ENCODE measurements at regions not wholly inside any gene's neighbourhood (a gene's known extent, or its start where the extent isn't known, plus 50 kb on each side); places are given as distances from the start of the nearest gene placed in this dataset.

GRCh38 chr13:56317841-56318240, 822.9 kb upstream of the PRR20A start:
- no peak overlapping the region for H3K4me3 ChIP-seq (ENCODE audit: low read length in 2 of 2)
- H3K36me3 ChIP-seq (ENCODE audit: control insufficient read depth in 2 of 2, insufficient read depth in 2 of 2, low read length in 2 of 2) = no peaks in the 10 kb centered on the region
- no peaks in the 10 kb centered on the region for H3K9me3 ChIP-seq (ENCODE audit: control insufficient read depth in 2 of 2, low read length in 2 of 2)

GRCh38 chr13:56332671-56333070, 808.0 kb upstream of the PRR20A start:
- H3K36me3 ChIP-seq (ENCODE audit: control insufficient read depth in 2 of 2, insufficient read depth in 2 of 2, low read length in 2 of 2) = no peaks in the 10 kb centered on the region
- no peaks in the 10 kb centered on the region for H3K9me3 ChIP-seq (ENCODE audit: control insufficient read depth in 2 of 2, low read length in 2 of 2)
- H3K27me3 ChIP-seq (ENCODE audit: control insufficient read depth in 2 of 2, insufficient read depth in 2 of 2, low read length in 2 of 2) = no peaks in the 10 kb centered on the region
- no peak overlapping the region for H3K27ac ChIP-seq (ENCODE audit: low read depth in 2 of 2, low read length in 2 of 2)
- no peak overlapping the region for H3K4me3 ChIP-seq (ENCODE audit: low read length in 2 of 2)
- H3K4me1 ChIP-seq (ENCODE audit: control insufficient read depth in 2 of 2, insufficient read depth in 2 of 2, low read length in 2 of 2) = no peaks in the 10 kb centered on the region
- H3K9ac ChIP-seq (ENCODE audit: low read depth in 1 of 2, low read length in 2 of 2) = no peak overlapping the region

More at GRCh38 chr13:56317841-56318240, 822.9 kb upstream of the PRR20A start:
- no peaks in the 10 kb centered on the region for H3K4me1 ChIP-seq (ENCODE audit: control insufficient read depth in 2 of 2, insufficient read depth in 2 of 2, low read length in 2 of 2)
- H3K27me3 ChIP-seq (ENCODE audit: control insufficient read depth in 2 of 2, insufficient read depth in 2 of 2, low read length in 2 of 2) = no peaks in the 10 kb centered on the region
- H3K27ac ChIP-seq (ENCODE audit: low read depth in 2 of 2, low read length in 2 of 2) = no peak overlapping the region
- H3K9ac ChIP-seq (ENCODE audit: low read depth in 1 of 2, low read length in 2 of 2) = no peak overlapping the region

GRCh38 chr13:56335775-56336174, 804.9 kb upstream of the PRR20A start:
- no peaks in the 10 kb centered on the region for H3K36me3 ChIP-seq (ENCODE audit: control insufficient read depth in 2 of 2, insufficient read depth in 2 of 2, low read length in 2 of 2)
- no peak overlapping the region for H3K4me3 ChIP-seq (ENCODE audit: low read length in 2 of 2)
- no peaks in the 10 kb centered on the region for H3K4me1 ChIP-seq (ENCODE audit: control insufficient read depth in 2 of 2, insufficient read depth in 2 of 2, low read length in 2 of 2)
- no peak overlapping the region for H3K9ac ChIP-seq (ENCODE audit: low read depth in 1 of 2, low read length in 2 of 2)
- H3K9me3 ChIP-seq (ENCODE audit: control insufficient read depth in 2 of 2, low read length in 2 of 2) = no peaks in the 10 kb centered on the region
- H3K27ac ChIP-seq (ENCODE audit: low read depth in 2 of 2, low read length in 2 of 2) = no peak overlapping the region
- H3K27me3 ChIP-seq (ENCODE audit: control insufficient read depth in 2 of 2, insufficient read depth in 2 of 2, low read length in 2 of 2) = no peaks in the 10 kb centered on the region

GRCh38 chr13:56338421-56338820, 802.3 kb upstream of the PRR20A start:
- no peak overlapping the region for H3K9ac ChIP-seq (ENCODE audit: low read depth in 1 of 2, low read length in 2 of 2)
- H3K36me3 ChIP-seq (ENCODE audit: control insufficient read depth in 2 of 2, insufficient read depth in 2 of 2, low read length in 2 of 2) = no peaks in the 10 kb centered on the region
- H3K27ac ChIP-seq (ENCODE audit: low read depth in 2 of 2, low read length in 2 of 2) = no peak overlapping the region
- no peaks in the 10 kb centered on the region for H3K4me1 ChIP-seq (ENCODE audit: control insufficient read depth in 2 of 2, insufficient read depth in 2 of 2, low read length in 2 of 2)
- no peaks in the 10 kb centered on the region for H3K9me3 ChIP-seq (ENCODE audit: control insufficient read depth in 2 of 2, low read length in 2 of 2)
- no peak overlapping the region for H3K4me3 ChIP-seq (ENCODE audit: low read length in 2 of 2)
- H3K27me3 ChIP-seq (ENCODE audit: control insufficient read depth in 2 of 2, insufficient read depth in 2 of 2, low read length in 2 of 2) = no peaks in the 10 kb centered on the region

GRCh38 chr13:56347014-56347413, 793.7 kb upstream of the PRR20A start:
- H3K9ac ChIP-seq (ENCODE audit: low read depth in 1 of 2, low read length in 2 of 2) = no peak overlapping the region
- H3K36me3 ChIP-seq (ENCODE audit: control insufficient read depth in 2 of 2, insufficient read depth in 2 of 2, low read length in 2 of 2) = no peaks in the 10 kb centered on the region
- no peak overlapping the region for H3K4me3 ChIP-seq (ENCODE audit: low read length in 2 of 2)
- H3K27ac ChIP-seq (ENCODE audit: low read depth in 2 of 2, low read length in 2 of 2) = no peak overlapping the region
- H3K9me3 ChIP-seq (ENCODE audit: control insufficient read depth in 2 of 2, low read length in 2 of 2) = no peaks in the 10 kb centered on the region
- H3K4me1 ChIP-seq (ENCODE audit: control insufficient read depth in 2 of 2, insufficient read depth in 2 of 2, low read length in 2 of 2) = no peaks in the 10 kb centered on the region
- H3K27me3 ChIP-seq (ENCODE audit: control insufficient read depth in 2 of 2, insufficient read depth in 2 of 2, low read length in 2 of 2) = no peaks in the 10 kb centered on the region

- Histone ChIP-seq H3K36me3 (ENCODE audit: control insufficient read depth in 2 of 2, insufficient read depth in 2 of 2, low read length in 2 of 2) (no peaks in the 10 kb centered on the region), H3K9ac (ENCODE audit: low read depth in 1 of 2, low read length in 2 of 2) (no peak overlapping the region), H3K27me3 (ENCODE audit: control insufficient read depth in 2 of 2, insufficient read depth in 2 of 2, low read length in 2 of 2) (no peaks in the 10 kb centered on the region), H3K4me3 (ENCODE audit: low read length in 2 of 2) (no peak overlapping the region), H3K27ac (ENCODE audit: low read depth in 2 of 2, low read length in 2 of 2) (no peak overlapping the region), H3K4me1 (ENCODE audit: control insufficient read depth in 2 of 2, insufficient read depth in 2 of 2, low read length in 2 of 2) (no peaks in the 10 kb centered on the region), H3K9me3 (ENCODE audit: control insufficient read depth in 2 of 2, low read length in 2 of 2) (no peaks in the 10 kb centered on the region)
Measured at GRCh38 chr13:56349866-56350265, 790.9 kb upstream of the PRR20A start.

- H3K27me3 ChIP-seq (ENCODE audit: control insufficient read depth in 2 of 2, insufficient read depth in 2 of 2, low read length in 2 of 2) = no peaks in the 10 kb centered on the region
- H3K4me3 ChIP-seq (ENCODE audit: low read length in 2 of 2) = no peak overlapping the region
- H3K9me3 ChIP-seq (ENCODE audit: control insufficient read depth in 2 of 2, low read length in 2 of 2) = peaks cover 0 to 3% of the 10 kb centered on the region in 2 donors
- H3K27ac ChIP-seq (ENCODE audit: low read depth in 2 of 2, low read length in 2 of 2) = no peak overlapping the region
- no peaks in the 10 kb centered on the region for H3K4me1 ChIP-seq (ENCODE audit: control insufficient read depth in 2 of 2, insufficient read depth in 2 of 2, low read length in 2 of 2)
- no peaks in the 10 kb centered on the region for H3K36me3 ChIP-seq (ENCODE audit: control insufficient read depth in 2 of 2, insufficient read depth in 2 of 2, low read length in 2 of 2)
- no peak overlapping the region for H3K9ac ChIP-seq (ENCODE audit: low read depth in 1 of 2, low read length in 2 of 2)
Measured at GRCh38 chr13:56351041-56351440, 789.7 kb upstream of the PRR20A start.

GRCh38 chr13:56352361-56352760, 788.4 kb upstream of the PRR20A start:
- Histone ChIP-seq H3K27me3 (ENCODE audit: control insufficient read depth in 2 of 2, insufficient read depth in 2 of 2, low read length in 2 of 2) (no peaks in the 10 kb centered on the region), H3K4me3 (ENCODE audit: low read length in 2 of 2) (no peak overlapping the region)

GRCh38 chr13:56352901-56353300, 787.8 kb upstream of the PRR20A start:
- H3K4me1 ChIP-seq (ENCODE audit: control insufficient read depth in 2 of 2, insufficient read depth in 2 of 2, low read length in 2 of 2) = no peaks in the 10 kb centered on the region
- H3K9ac ChIP-seq (ENCODE audit: low read depth in 1 of 2, low read length in 2 of 2) = no peak overlapping the region
- H3K27ac ChIP-seq (ENCODE audit: low read depth in 2 of 2, low read length in 2 of 2) = no peak overlapping the region
- H3K27me3 ChIP-seq (ENCODE audit: control insufficient read depth in 2 of 2, insufficient read depth in 2 of 2, low read length in 2 of 2) = no peaks in the 10 kb centered on the region
- no peaks in the 10 kb centered on the region for H3K36me3 ChIP-seq (ENCODE audit: control insufficient read depth in 2 of 2, insufficient read depth in 2 of 2, low read length in 2 of 2)
- no peak overlapping the region for H3K4me3 ChIP-seq (ENCODE audit: low read length in 2 of 2)
- peaks cover 0 to 9% of the 10 kb centered on the region in 2 donors for H3K9me3 ChIP-seq (ENCODE audit: control insufficient read depth in 2 of 2, low read length in 2 of 2)

More at GRCh38 chr13:56352361-56352760, 788.4 kb upstream of the PRR20A start:
- Histone ChIP-seq H3K27ac (ENCODE audit: low read depth in 2 of 2, low read length in 2 of 2) (no peak overlapping the region), H3K9ac (ENCODE audit: low read depth in 1 of 2, low read length in 2 of 2) (no peak overlapping the region), H3K4me1 (ENCODE audit: control insufficient read depth in 2 of 2, insufficient read depth in 2 of 2, low read length in 2 of 2) (no peaks in the 10 kb centered on the region), H3K36me3 (ENCODE audit: control insufficient read depth in 2 of 2, insufficient read depth in 2 of 2, low read length in 2 of 2) (no peaks in the 10 kb centered on the region), H3K9me3 (ENCODE audit: control insufficient read depth in 2 of 2, low read length in 2 of 2) (peaks cover 0 to 9% of the 10 kb centered on the region in 2 donors)

- peaks cover 0 to 13% of the 10 kb centered on the region in 2 donors for H3K9me3 ChIP-seq (ENCODE audit: control insufficient read depth in 2 of 2, low read length in 2 of 2)
- no peak overlapping the region for H3K27ac ChIP-seq (ENCODE audit: low read depth in 2 of 2, low read length in 2 of 2)
- no peak overlapping the region for H3K9ac ChIP-seq (ENCODE audit: low read depth in 1 of 2, low read length in 2 of 2)
- H3K27me3 ChIP-seq (ENCODE audit: control insufficient read depth in 2 of 2, insufficient read depth in 2 of 2, low read length in 2 of 2) = no peaks in the 10 kb centered on the region
- H3K36me3 ChIP-seq (ENCODE audit: control insufficient read depth in 2 of 2, insufficient read depth in 2 of 2, low read length in 2 of 2) = no peaks in the 10 kb centered on the region
- no peaks in the 10 kb centered on the region for H3K4me1 ChIP-seq (ENCODE audit: control insufficient read depth in 2 of 2, insufficient read depth in 2 of 2, low read length in 2 of 2)
- H3K4me3 ChIP-seq (ENCODE audit: low read length in 2 of 2) = no peak overlapping the region
Measured at GRCh38 chr13:56356690-56357089, 784.0 kb upstream of the PRR20A start.

GRCh38 chr13:56378566-56378965, 762.2 kb upstream of the PRR20A start:
- Histone ChIP-seq H3K9ac (ENCODE audit: low read depth in 1 of 2, low read length in 2 of 2) (no peak overlapping the region), H3K9me3 (ENCODE audit: control insufficient read depth in 2 of 2, low read length in 2 of 2) (peaks cover 0 to 3% of the 10 kb centered on the region in 2 donors), H3K36me3 (ENCODE audit: control insufficient read depth in 2 of 2, insufficient read depth in 2 of 2, low read length in 2 of 2) (no peaks in the 10 kb centered on the region), H3K27ac (ENCODE audit: low read depth in 2 of 2, low read length in 2 of 2) (no peak overlapping the region), H3K4me1 (ENCODE audit: control insufficient read depth in 2 of 2, insufficient read depth in 2 of 2, low read length in 2 of 2) (no peaks in the 10 kb centered on the region), H3K27me3 (ENCODE audit: control insufficient read depth in 2 of 2, insufficient read depth in 2 of 2, low read length in 2 of 2) (no peaks in the 10 kb centered on the region), H3K4me3 (ENCODE audit: low read length in 2 of 2) (no peak overlapping the region)

Measured in mucosa of rectum (tissue), 2 donors.